CD14-positive monocyte (primary cell): ENCODE measurements at regions not wholly inside any gene's neighbourhood (a gene's known extent, or its start where the extent isn't known, plus 50 kb on each side); places are given as distances from the start of the nearest gene placed in this dataset.

Source experiments
- DNase-seq, 3 donors: peaks; one replicate each; pipeline ENCODE4 v3.0.0-alpha.2; 2011 to 2022
- H2AFZ ChIP-seq: 2 replicates; pipeline ENCODE4 v1.6.0; 2012; ENCODE audit warnings: mild to moderate bottlenecking, low read depth, low read length, inconsistent platforms; ENCODE audit not compliant: insufficient read depth, poor library complexity, severe bottlenecking
- H3K27ac ChIP-seq, 2 donors: 1 replicate in 1 of 2; 2 replicates in 1 of 2; pipeline ENCODE4 v1.5.1; 2012 to 2013; ENCODE audit warnings: low read length in 2 of 2, control low read depth in 1 of 2, inconsistent platforms in 1 of 2, low read depth in 1 of 2, mild to moderate bottlenecking in 1 of 2
- H3K27me3 ChIP-seq, 2 donors: one replicate each; pipeline versions ENCODE4 v1.6.0 to v1.6.1; 2011 to 2013; ENCODE audit warnings: low read length in 2 of 2; ENCODE audit not compliant: control insufficient read depth in 2 of 2, insufficient read depth in 2 of 2
- H3K36me3 ChIP-seq, 2 donors: replicated peaks in 1 of 2; 1 replicate in 1 of 2; 2 replicates in 1 of 2; pipeline versions ENCODE4 v1.5.1 to v1.6.1; 2012 to 2013; ENCODE audit warnings: low read length in 2 of 2, control low read depth in 1 of 2, inconsistent platforms in 1 of 2, mild to moderate bottlenecking in 1 of 2; ENCODE audit not compliant: insufficient read depth in 2 of 2, control insufficient read depth in 1 of 2
- H3K4me1 ChIP-seq, 2 donors: 1 replicate in 1 of 2; 2 replicates in 1 of 2; pipeline versions ENCODE4 v1.5.1 to v1.6.1; 2012 to 2013; ENCODE audit warnings: low read length in 2 of 2, control low read depth in 1 of 2, inconsistent platforms in 1 of 2, mild to moderate bottlenecking in 1 of 2, moderate library complexity in 1 of 2; ENCODE audit not compliant: insufficient read depth in 2 of 2, control insufficient read depth in 1 of 2
- H3K4me2 ChIP-seq: replicated peaks from 2 replicates; pipeline ENCODE3; 2012; ENCODE audit warnings: low read length, moderate library complexity, mild to moderate bottlenecking; ENCODE audit not compliant: poor library complexity, severe bottlenecking; ENCODE audit errors: extremely low read depth
- H3K4me3 ChIP-seq, 3 experiments: fragments of 200-600 bp in 1 of 3; sonication (generic) in 1 of 3; replicated peaks in 1 of 3; 1 replicate in 2 of 3; 2 replicates in 1 of 3; pipeline ENCODE4 v1.5.1; 2011 to 2013; ENCODE audit warnings: low read length in 3 of 3, mild to moderate bottlenecking in 3 of 3, control low read depth in 2 of 3, low read depth in 2 of 3, inconsistent platforms in 1 of 3, moderate library complexity in 1 of 3
- H3K79me2 ChIP-seq: 2 replicates; pipeline ENCODE4 v1.6.0; 2012; ENCODE audit warnings: mild to moderate bottlenecking, control low read depth, inconsistent platforms, low read length, moderate library complexity; ENCODE audit not compliant: insufficient read depth
- H3K9ac ChIP-seq: 2 replicates; pipeline ENCODE4 v1.6.0; 2017; ENCODE audit warnings: low read length, mild to moderate bottlenecking; ENCODE audit not compliant: insufficient read depth, poor library complexity, severe bottlenecking
- H3K9me3 ChIP-seq, 2 donors: replicated peaks in 1 of 2; 1 replicate in 1 of 2; 2 replicates in 1 of 2; pipeline versions ENCODE4 v1.5.1 to v1.6.1; 2012 to 2013; ENCODE audit warnings: low read length in 2 of 2, control low read depth in 1 of 2; ENCODE audit not compliant: control insufficient read depth in 1 of 2, insufficient read depth in 1 of 2
- H4K20me1 ChIP-seq: 2 replicates; pipeline ENCODE4 v1.6.0; 2012; ENCODE audit warnings: mild to moderate bottlenecking, low read length, control low read depth, moderate library complexity; ENCODE audit not compliant: insufficient read depth
- H3K27ac Mint-ChIP-seq, 7 donors: one replicate each; pipeline ENCODE4 v1.8.0; 2020; ENCODE audit warnings: mild to moderate bottlenecking in 7 of 7, mixed read lengths in 7 of 7, moderate library complexity in 6 of 7, inconsistent platforms in 2 of 7
- H3K27me3 Mint-ChIP-seq, 3 donors: one replicate each; pipeline ENCODE4 v1.8.0; 2021 to 2022; ENCODE audit warnings: low read depth in 3 of 3, mild to moderate bottlenecking in 3 of 3, mixed read lengths in 3 of 3, moderate library complexity in 3 of 3, inconsistent platforms in 1 of 3
- H3K36me3 Mint-ChIP-seq, 2 donors: one replicate each; pipeline ENCODE4 v1.8.0; 2020; ENCODE audit warnings: mixed read lengths in 2 of 2, inconsistent platforms in 1 of 2, mild to moderate bottlenecking in 1 of 2
- H3K4me1 Mint-ChIP-seq: one replicate; pipeline ENCODE4 v1.8.0; 2020; ENCODE audit warnings: mild to moderate bottlenecking, mixed read lengths
- H3K4me3 Mint-ChIP-seq, 2 donors: one replicate each; pipeline ENCODE4 v1.8.0; 2020; ENCODE audit warnings: mild to moderate bottlenecking in 2 of 2, mixed read lengths in 2 of 2, moderate library complexity in 1 of 2
- H3K9me3 Mint-ChIP-seq, 7 donors: one replicate each; pipeline ENCODE4 v1.8.0; 2020 to 2022; ENCODE audit warnings: mixed read lengths in 7 of 7, mild to moderate bottlenecking in 6 of 7, moderate library complexity in 6 of 7, inconsistent platforms in 2 of 7
- WGBS: methylation state at CpG from one replicate; pipeline ENCODE4 v1.1.5; 2013; ENCODE audit warnings: missing lambda C conversion rate; ENCODE audit not compliant: insufficient coverage; 5-methylcytosine and 5-hydroxymethylcytosine counted together
- intact Hi-C, 2 donors: fragments of 100-400 bp; cut with micrococcal nuclease; formaldehyde crosslinking; loops; one replicate each; pipeline versions ENCODE4 v1.15.0 to v1.15.1; 2023
- TF ChIP-seq, protein P1 (sequence below): fragments of 200-600 bp; IDR thresholded peaks from one replicate; pipeline ENCODE4 v1.8.0; 2022; ENCODE audit warnings: antibody characterized with exemption, mild to moderate bottlenecking

DNA sequence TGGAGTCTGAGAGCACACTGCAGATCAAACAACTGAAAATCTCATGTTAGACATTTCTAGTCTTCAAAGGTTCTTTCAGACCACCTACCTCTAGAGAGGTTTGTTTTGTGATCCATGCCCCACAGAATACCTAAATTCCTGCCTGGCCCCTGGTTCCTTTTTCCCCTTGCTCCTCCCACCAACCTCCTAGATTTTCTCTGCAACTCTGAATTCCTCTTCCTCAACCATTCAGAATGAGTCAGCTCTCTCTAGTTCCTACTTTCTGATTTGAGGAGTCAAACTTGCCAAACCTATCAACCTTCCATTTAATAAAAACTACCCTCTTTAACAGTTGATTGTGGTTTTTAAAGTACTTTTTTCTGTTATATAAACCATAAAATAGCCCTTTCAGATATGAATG is 83.2 kb upstream of the ZNF462 start:
- no peaks in the 10 kb centered on the region for H3K27me3 ChIP-seq
- no peak overlapping the region for H3K27ac ChIP-seq
- no peak for DNase-seq
- no peak overlapping the region for H3K9ac ChIP-seq
- no peak overlapping the region for H3K4me3 Mint-ChIP-seq
- H3K36me3 ChIP-seq = no peaks in the 10 kb centered on the region
- no peaks in the 10 kb centered on the region for H3K9me3 ChIP-seq
- H3K36me3 Mint-ChIP-seq = no peaks in the 10 kb centered on the region
- TF ChIP-seq, protein P1, sequence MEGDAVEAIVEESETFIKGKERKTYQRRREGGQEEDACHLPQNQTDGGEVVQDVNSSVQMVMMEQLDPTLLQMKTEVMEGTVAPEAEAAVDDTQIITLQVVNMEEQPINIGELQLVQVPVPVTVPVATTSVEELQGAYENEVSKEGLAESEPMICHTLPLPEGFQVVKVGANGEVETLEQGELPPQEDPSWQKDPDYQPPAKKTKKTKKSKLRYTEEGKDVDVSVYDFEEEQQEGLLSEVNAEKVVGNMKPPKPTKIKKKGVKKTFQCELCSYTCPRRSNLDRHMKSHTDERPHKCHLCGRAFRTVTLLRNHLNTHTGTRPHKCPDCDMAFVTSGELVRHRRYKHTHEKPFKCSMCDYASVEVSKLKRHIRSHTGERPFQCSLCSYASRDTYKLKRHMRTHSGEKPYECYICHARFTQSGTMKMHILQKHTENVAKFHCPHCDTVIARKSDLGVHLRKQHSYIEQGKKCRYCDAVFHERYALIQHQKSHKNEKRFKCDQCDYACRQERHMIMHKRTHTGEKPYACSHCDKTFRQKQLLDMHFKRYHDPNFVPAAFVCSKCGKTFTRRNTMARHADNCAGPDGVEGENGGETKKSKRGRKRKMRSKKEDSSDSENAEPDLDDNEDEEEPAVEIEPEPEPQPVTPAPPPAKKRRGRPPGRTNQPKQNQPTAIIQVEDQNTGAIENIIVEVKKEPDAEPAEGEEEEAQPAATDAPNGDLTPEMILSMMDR = no peak
- intact Hi-C loops = no loop called here
- H3K79me2 ChIP-seq = no peaks in the 10 kb centered on the region
- H3K4me1 ChIP-seq = no peaks in the 10 kb centered on the region
- no peaks in the 10 kb centered on the region for H4K20me1 ChIP-seq
- H3K9me3 Mint-ChIP-seq = peaks cover 0 to 12% (median 8%) of the 10 kb centered on the region in 7 donors
- H3K4me1 Mint-ChIP-seq = peaks cover 5% of the 10 kb centered on the region
- no peaks in the 10 kb centered on the region for H3K27me3 Mint-ChIP-seq
- H2AFZ ChIP-seq = no peak overlapping the region
- no peak overlapping the region for H3K4me3 ChIP-seq
- H3K4me2 ChIP-seq = no peak overlapping the region
- no peak overlapping the region for H3K27ac Mint-ChIP-seq

- no peak overlapping the region for H3K4me3 Mint-ChIP-seq
- no peaks in the 10 kb centered on the region for H3K36me3 Mint-ChIP-seq
- H3K27me3 ChIP-seq = no peaks in the 10 kb centered on the region
- H3K79me2 ChIP-seq = no peaks in the 10 kb centered on the region
- H3K9ac ChIP-seq = no peak overlapping the region
- H3K4me2 ChIP-seq = no peak overlapping the region
- peaks cover 0 to 2% (median 0%) of the 10 kb centered on the region in 3 donors for H3K27me3 Mint-ChIP-seq
- no peaks in the 10 kb centered on the region for H4K20me1 ChIP-seq
- H3K27ac ChIP-seq = no peak overlapping the region
- DNase-seq = no peak
- H2AFZ ChIP-seq = no peak overlapping the region
- peaks cover 0 to 14% (median 8%) of the 10 kb centered on the region in 7 donors for H3K9me3 Mint-ChIP-seq
- intact Hi-C loops = no loop called here
- H3K36me3 ChIP-seq = no peaks in the 10 kb centered on the region
- H3K4me3 ChIP-seq = no peak overlapping the region
- H3K4me1 ChIP-seq = no peaks in the 10 kb centered on the region
- no CpG with 5 or more reads among the region's 1 CpG for WGBS
- H3K9me3 ChIP-seq = no peaks in the 10 kb centered on the region
- TF ChIP-seq, protein P1 = no peak
- peaks cover 5% of the 10 kb centered on the region for H3K4me1 Mint-ChIP-seq
- H3K27ac Mint-ChIP-seq = no peak overlapping the region
These were observed 79.8 kb upstream of the ZNF462 start for GRCh38 chr9:106783121-106783520.
